ENCODE measurements at regions not wholly inside any gene's neighbourhood (a gene's known extent, or its start where the extent isn't known, plus 50 kb on each side); places are given as distances from the start of the nearest gene placed in this dataset.

DNA sequence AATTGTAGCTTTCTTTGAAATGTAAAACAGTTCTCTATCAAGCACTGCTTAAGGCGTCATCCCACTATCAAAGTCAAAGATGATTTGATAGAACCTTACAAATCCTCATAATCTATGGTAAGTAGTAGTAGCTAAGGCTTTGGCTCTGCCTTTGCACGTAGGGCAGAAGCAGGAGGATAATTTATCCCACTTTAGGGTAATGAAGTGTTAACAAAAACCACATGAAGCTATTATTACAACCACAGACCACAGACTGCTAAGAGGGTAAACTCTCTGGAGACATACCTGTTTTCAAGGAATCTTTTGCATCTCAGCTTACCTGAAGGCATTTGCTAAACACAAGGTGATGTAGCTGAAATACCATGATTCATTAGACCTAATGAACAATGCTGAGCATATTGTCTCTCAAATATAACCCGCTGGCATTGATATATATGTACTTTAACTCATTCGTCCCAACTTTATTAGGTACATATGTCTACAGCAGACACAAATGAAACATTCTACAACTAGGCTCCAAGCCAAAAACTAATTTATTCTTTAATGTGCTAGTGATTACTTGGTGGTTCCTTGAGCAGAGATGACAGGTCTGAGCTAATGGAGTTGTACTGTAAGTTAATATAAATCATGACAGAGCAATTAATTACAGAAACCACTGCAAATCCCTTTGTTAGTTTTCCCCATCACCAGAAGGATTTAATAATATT is 368.8 kb downstream of the ETNK1 start:
- DNase-seq = no peak

DNA sequence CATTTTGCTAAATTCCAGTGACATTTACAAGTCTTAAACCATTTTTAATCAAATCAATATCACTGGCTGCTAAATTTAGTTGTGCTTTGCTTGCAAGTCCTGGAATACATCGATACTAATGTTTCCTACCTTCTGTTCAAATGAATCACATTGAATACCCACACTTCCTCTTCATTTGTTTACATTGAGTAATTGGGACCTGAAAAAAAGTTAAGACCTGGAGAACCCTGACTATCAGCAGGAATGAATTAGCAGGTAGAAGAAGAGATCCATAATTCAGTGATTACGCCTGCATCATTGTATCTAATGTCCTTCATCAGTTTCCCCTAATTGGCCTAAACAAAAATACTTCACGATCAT is 369.3 kb downstream of the ETNK1 start:
- no peak for DNase-seq

DNA sequence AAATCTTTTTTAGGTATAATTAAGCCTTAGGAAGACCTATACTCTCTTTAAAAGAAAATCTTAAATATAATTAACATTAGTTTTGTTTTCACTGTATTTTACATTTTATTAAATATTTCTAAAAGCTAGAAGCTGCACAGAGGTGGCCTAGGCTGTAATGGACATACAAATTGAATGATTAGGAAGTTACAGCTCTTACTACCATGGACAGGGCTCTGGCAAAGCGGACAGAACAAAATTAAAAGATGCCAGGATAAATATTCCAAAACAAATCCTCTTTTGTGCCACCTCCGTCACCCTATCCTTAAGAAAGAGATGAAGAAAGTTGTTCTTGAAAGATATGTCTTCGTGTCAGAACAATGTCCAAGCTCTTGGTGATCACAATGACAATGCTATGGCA is 376.5 kb downstream of the ETNK1 start:
- DNase-seq = no peak

DNA sequence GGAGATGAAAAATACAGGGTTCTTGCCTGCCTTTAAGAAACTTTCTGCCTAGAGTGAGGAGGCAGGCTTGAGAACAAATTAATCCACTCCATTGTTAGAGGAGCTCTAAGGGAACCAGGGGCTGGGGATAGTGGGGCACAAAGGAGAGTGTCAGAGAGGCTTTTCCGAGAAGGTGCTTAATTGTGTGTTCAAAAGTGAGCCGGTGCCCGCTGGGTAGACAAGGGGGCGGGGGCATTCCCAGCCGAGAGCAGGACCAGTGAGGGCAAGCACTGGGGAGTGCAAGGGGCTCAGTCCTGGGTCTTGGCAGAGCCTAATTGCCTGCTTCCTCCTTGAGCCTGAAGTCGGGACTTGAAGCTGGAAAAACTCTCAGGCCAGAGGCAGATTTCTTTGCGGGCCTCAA is 377.4 kb downstream of the ETNK1 start:
- no peak for DNase-seq

DNA sequence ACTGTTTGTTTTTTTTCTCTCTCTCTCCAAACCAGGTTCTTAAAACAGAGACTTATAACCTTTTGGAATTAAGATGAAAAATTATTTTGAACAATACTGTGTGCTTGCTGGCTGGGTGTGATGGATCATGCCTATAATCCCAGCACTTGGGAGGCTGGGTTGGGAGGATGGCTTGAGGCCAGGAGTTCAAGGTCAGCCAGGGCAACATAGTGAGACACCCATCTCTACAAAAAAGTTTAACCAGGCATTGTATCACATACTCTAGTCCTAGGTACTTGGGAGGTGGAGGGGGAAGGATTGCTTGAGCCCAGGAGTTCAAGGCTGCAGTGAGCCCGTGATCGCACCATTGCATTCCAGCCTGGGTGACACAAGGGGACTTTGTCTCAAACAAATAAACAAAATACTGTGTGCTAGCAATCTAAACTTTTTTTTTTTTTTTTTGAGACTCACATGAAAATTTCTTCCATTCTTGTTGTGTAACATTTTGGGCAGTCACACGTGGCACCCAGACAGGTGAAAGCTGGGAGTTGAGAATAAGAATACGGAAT is 379.6 kb downstream of the ETNK1 start:
- no peak for DNase-seq

DNA sequence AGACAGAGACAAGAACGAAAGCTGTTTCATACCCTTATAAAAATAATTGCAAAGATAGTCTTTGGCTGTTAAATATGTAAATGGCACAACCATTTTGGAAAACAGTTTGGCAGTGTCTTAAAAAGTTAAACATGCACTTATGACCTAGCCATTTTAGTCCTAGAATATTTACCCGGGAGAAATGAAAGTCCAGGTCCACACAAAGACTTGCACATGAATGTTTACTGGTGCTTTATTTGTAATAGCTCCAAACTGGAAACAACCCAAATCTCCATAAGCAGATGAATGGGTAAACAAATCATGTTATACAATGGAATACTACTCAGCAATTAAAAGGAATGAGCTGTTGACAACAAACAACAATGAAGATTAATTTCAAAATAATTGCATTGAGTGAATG is 380.4 kb downstream of the ETNK1 start:
- DNase-seq = no peak

DNA sequence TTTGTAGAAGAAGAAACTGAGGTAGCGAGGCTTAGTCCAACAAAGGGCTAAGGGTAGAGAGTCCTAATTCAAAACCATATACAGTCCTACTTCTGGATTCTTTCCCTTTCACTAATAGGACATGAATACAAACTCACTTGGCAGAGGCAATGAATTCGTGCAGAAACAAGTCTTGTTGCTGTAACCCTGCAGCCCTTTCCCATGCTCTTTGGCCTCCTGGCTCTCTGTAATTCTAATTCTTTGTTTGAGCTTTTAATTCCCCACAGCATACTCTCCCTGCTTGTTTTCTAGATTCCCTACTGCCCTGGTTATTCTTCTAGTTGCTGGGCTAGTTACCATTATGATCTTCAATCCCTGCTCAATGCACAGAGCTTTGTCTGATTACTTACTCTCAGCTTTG is 381.4 kb downstream of the ETNK1 start:
- DNase-seq = no peak

DNA sequence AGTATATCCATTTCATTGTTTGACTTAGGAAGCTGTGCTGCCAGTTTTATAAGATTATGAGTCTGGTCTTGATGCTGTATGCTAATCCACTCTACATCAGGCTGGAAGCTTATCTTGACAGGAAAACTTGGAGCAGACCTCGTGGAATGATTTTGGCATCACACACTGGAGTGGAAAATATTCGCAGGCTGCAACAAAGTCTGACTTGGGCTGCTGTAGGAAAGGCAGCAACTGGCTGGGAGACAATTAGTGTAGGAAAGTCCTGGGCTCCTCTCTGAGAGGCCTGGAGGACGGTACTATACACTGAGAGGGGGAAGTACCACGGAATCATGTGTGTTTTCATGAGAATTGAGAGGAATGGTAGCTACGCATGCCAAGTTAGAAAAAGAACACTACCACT is 383.7 kb downstream of the ETNK1 start:
- no peak for DNase-seq

DNA sequence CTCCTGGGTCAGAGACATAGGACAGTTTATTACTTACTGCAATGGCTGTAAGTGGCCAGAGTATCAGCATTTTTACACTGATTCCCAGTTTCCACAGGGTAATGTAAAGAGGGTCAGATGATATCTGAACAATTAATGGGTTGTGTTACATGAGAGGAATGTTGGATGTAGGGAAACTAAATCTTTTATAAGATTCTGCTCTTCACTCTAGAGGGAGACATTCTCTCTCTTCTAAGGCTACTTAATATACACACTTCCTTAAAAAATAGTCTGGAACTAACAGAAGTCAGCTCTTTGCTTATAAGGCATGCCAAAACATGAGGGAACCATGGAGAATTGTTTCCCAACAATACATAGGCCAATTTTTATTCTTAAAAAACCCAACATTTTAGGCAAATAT is 389.8 kb downstream of the ETNK1 start:
- DNase-seq = no peak

DNA sequence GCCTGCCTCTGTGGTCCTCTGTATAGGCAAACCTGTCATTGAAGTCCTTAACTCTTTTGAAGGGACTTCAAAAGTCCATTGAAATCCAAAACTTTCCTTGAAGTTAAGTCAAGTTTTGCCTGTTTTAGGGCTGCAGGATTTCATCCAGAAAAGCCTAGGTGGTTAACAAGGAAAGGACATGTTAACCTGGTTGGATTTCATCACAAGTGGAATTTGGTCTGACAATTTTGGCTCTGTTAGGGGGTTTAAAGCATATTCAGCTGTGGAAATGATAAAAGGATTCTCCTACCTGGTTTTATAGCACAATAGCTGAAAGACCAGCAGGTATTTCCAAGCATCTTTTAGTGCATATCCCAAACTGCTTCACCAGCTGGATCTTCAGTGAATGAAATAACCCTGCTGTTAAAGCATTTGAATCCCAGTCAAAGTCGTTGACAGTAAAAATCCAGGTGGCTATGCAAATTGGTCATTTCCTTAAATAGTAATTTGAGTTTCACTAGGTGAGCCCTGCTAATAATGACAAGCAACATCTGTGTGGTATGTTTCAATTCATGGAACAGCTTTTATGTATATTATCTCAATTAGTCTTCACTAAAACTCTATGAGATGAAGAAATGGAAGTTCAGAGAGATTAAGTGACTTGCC is 400.5 kb downstream of the ETNK1 start:
- DNase-seq = no peak

DNA sequence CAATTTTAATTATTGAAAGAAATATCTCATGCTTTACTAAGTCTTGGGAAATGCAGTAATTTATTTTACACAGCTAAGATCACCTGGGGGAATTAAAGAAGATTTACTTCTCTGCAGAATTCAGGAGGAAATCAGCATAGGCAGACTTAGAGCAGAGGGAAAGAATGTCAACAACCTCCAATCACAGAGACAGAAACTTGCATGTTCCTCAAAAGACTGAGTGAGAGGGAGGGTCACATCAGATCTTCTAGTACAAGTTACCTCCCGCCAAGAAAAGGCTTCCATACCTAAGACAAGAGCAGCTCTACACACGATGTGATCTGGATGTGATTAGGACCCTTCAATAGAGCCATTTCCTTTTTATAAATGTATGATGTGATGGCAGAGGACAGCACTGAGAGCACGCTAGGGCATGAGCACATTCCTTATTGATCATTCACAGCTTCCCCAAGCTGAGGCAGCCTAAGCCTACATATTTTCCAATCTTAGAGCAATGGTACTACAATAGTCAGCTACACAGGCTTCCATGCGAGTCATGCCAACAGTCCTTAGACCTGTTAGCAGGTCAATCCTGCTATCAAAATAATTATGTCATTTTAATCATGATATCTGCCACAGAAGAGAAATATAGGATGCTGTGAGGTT is 403.3 kb downstream of the ETNK1 start:
- no peak for DNase-seq

DNA sequence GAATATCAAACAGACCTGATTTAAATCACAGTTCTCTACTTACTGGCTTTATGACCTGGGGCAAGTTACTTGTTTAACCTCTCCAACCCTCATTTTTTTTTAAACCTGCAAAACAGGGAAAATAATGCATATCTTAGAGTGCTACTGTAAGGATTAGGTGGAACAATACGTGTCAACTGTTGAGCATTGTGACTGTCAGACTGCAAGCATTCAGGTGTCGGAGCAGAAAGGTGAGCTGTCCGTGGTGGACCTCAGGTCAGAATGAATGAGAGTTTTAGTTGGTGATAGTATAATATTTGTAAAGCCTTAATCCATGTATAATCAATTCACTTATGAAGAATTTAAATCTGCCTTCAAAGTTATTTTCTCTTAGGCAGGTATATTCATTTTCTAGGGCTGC is 404.2 kb downstream of the ETNK1 start:
- no peak for DNase-seq

DNA sequence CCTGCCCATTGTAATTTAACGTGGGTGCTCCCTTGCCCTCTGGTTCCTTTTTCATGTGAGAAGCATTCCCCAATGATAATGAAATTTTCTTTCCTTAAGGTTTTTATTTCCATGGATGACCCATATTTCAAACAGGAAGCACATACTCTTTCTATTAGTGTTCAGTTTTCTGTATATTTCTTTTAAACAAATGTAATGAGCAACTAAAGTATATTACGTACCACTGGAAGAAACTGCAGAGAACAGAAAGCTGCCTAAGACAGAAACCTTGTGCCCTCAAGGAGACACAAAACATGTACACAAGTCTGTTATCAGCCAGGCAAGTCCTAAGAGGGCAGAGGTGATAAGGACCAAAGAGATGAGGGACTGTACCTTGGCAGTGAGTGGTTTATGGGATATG is 414.9 kb downstream of the ETNK1 start:
- DNase-seq = no peak

DNA sequence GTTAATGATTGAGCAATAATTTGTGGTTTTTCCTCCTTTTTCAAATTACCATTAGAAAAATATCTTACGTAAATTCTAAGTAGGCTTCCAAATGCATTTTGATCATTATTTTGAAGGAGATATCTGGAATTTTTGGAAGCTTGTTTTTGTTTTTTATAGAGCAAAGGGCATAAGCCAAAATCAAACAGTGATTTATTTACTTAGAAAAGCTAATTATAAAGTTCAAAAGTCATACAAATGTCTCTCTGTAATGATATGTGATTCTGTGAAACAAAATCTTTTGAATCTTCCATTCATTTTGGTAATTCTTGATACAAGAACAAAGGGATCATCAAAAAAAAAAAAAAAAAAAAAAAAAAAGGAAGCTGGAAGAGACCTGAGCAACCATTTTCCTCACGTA is 416.8 kb downstream of the ETNK1 start:
- DNase-seq = no peak

DNA sequence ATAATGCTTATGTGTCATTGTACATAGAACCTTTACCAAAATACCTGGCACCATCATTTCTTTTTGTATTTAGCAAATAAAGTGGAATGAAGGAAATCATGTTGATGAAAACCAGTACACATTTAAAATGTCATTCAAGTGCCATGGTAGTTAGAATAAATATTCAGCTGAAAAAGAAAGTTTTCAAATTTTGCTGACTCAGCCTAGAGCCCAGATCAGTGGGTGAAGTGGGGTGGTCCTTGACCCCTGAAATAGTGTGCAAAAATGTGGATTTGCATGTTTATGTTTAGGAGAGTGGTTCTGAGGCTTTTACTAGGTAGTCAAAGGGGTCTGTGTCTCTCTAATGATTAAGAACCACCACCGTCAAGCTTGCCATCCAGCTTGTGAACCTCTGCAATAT is 418.7 kb downstream of the ETNK1 start:
- no peak for DNase-seq

DNA sequence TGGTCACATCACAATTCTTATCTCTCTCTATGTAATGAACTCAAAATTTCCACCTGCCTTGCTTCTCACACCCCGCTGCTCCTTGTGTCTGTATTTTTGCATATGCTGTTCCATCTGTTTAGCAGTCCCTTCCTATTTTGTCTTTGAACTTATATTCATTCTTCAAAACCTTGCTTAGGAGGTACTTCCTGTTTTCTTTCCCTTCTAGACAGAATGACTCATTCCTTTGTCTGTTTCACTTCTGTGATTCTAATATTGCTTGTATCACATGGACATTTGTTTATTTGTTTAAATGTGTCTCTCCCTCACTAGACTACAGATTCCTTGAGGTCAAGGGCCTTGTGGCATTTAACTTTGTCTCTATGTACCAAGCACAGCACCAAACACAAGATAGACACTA is 424.2 kb downstream of the ETNK1 start:
- DNase-seq = no peak

DNA sequence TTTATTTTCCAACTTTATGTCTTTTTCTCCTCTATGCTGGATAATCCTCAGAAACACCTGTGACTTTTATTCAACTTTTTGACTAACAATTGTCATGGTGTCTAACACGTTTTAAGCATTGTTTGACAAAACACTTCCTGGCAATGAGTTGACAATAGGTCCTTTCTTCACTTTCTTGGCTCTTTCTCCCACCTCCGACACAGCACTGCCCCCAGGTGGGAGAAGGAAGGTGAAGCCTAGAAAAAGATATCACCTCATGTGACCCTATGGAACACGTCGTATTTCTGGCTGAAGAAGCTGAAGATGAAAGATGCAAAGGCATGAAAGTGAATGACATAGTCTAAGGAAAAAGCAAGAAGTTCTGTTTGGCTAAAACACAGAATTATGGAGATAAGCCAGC is 430.0 kb downstream of the ETNK1 start:
- DNase-seq = no peak

DNA sequence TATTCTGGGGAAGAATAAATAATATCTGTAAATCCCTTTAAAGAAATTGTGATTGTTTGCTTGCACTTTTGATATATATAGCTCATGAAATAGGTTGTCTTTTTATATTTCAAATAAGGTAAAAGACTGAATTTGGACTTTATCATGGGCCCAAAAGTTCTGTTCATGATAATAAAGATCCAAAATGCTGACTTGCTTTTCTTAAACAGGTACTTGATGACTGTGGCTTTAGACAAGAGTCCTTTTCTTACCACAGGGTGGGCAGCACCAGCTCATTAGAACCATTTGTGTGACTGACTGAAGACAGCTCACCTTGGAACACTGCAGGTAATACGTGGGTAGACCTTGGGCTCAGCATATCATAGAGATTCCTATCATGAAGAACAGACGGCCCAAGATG is 432.6 kb downstream of the ETNK1 start:
- no peak for DNase-seq

DNA sequence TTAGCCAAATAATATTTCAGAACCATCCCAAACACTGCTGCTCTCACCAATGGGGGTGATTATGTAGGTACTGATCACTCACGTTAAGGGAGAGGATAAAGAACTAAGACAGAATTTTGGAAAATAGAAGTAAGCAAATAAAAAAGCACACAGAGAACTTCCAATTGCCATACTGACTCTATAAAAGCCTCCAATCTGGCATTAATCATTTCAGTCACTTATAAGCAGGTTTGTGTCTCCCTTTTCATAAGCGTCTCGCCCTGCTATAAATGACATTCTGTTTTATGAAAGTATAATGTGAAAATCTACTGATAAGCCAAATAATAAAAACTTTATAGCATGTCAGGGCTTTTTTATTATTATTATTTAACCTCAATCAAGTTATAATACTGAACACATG is 435.2 kb downstream of the ETNK1 start:
- DNase-seq = no peak

DNA sequence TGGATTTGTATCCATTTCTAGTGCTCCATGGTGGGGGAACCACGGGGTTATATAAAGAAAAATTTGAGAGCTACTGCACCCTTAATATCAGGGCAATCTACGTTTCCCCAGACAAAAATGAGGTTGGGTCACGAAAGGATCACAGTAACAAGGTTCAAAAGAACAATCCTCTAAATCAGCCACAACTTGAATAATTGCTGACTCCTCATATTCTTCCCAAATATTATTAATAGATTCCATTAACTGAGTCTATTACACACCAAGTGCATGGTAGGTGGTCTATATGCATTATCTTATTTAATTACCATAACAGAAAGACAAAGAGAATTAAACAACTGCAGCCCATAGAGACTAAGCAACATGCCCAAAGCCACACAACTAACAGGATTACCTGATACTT is 438.2 kb downstream of the ETNK1 start:
- DNase-seq = no peak

DNA sequence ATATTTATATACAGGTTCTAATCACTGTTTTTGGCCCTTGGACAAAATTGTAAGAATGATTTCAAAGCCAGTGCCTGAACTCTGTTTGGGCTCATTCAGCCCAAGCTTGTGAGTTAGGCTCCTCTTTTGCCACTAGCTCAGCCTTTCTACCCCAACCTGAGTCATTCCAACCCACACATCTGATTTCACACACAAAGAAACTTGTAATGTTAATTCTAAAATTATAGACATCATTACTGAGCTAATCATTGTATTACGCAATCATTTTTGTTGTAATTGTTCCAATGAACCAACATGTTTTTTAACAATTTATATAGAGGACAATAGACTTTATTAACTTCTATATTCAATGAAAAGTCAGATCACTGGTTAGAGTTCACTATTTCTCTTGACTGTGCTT is 441.1 kb downstream of the ETNK1 start:
- no peak for DNase-seq

DNA sequence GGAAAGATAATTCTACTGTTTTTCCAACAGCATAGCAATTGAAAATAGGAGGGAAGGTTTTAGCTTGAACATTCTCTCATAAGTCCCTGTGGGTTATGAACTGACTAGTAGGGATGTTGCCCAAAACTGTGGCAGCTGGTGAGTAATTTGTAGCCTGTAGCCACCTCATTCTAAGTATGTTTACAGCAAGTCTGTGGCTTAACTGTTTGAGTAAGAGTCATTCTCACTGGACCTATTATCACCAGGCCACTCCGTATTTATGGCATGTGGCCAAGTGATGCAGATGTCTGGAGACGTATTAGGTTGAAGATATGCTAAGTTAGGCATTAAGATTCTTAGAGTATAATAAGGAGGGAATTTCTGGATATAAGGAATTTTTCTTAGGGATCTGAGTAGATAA is 458.3 kb downstream of the ETNK1 start:
- no peak for DNase-seq

DNA sequence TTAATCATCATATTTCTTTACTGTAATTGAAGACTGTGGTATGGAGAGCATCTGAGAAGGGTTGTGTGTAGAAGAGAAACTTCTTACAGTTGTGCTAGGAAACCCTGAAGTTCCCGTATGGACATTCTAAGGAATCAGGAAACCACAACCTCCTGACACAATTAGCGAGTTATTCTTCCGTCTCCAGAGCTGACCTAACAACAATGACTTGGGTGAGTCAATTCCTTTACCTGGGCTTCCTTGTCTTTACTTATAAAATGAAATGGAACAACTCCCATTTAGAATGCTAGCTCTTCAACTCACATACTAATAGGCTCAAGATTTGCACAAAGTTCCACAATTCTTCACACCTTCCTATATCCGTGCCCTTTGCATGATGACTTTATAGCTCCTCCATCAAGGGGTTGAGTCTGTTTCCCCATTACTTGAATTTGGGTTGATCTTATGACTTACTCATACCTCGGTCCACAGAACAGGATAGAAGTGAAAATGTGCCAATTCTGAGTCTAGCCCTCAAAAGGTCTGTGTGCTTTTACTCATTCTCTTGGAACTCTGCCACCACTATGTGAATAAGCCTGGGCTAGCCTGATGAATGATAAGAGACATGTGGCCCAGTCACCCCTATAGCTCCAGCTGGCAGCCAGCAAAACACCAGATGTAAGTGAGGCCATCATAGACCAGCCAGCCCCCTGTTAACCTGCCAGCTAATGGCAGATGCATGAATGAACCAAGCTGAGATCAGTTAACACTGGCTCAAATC is 459.4 kb downstream of the ETNK1 start:
- DNase-seq = peak; percentile 75

DNA sequence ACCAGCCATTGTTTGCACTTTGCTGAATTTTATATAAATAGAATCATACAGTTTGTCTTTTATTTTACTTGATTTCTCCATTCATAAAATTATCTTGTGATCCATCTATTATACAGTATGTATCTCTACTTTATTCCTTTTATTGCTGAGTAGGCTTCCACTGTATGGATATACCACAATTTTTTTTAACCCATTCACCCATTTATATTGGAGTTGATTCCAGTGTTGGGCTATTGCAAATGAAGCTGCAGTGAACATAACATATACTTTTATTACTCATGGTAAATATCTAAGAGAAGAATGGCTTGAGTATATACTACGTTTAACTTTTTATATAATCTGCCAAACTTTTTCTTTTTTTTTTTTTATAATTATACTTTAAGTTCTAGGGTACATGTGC is 463.6 kb downstream of the ETNK1 start:
- no peak for DNase-seq

All from SHP77 treated with DMSO at 0.1 percent for 48 hours (cell line).